GM23338 (cell line): ENCODE measurements at regions not wholly inside any gene's neighbourhood (a gene's known extent, or its start where the extent isn't known, plus 50 kb on each side); places are given as distances from the start of the nearest gene placed in this dataset.

ENCODE experiments used
- ATAC-seq: fragments of 200-7000 bp; cut with Tn5 transposase; 3 replicates; pipeline ENCODE4 v1.9.1; 2020
- DNase-seq: peaks from one replicate; pipeline ENCODE4 v3.0.0-alpha.2; 2015; ENCODE audit warnings: low spot score
- H2AFZ ChIP-seq: fragments of 200-600 bp; sonication (generic); 2 replicates; pipeline ENCODE4 v1.8.0; 2016; ENCODE audit warnings: antibody characterized with exemption, mild to moderate bottlenecking, moderate library complexity
- H3F3A ChIP-seq: fragments of 200-600 bp; sonication (generic); replicated peaks from 2 replicates; pipeline ENCODE4 v1.8.0; 2017; ENCODE audit warnings: antibody characterized with exemption, mixed run types, low read depth
- H3K27ac ChIP-seq: fragments of 200-600 bp; sonication (generic); 2 replicates; pipeline ENCODE4 v1.6.1; 2016; ENCODE audit warnings: low read depth
- H3K27me3 ChIP-seq: fragments of 200-600 bp; sonication (generic); 2 replicates; pipeline ENCODE4 v1.8.0; 2016; ENCODE audit warnings: mild to moderate bottlenecking, mixed run types, moderate library complexity; ENCODE audit not compliant: insufficient read depth
- H3K36me3 ChIP-seq: fragments of 200-600 bp; sonication (generic); 2 replicates; pipeline ENCODE4 v1.8.0; 2016; ENCODE audit warnings: mild to moderate bottlenecking; ENCODE audit not compliant: insufficient read depth
- H3K4me1 ChIP-seq: fragments of 200-600 bp; sonication (generic); 2 replicates; pipeline ENCODE4 v1.8.0; 2016; ENCODE audit warnings: mild to moderate bottlenecking, moderate library complexity; ENCODE audit not compliant: insufficient read depth
- H3K4me2 ChIP-seq: fragments of 200-600 bp; sonication (generic); 2 replicates; pipeline ENCODE4 v1.7.1; 2017; ENCODE audit warnings: mixed run types
- H3K4me3 ChIP-seq: fragments of 200-600 bp; sonication (generic); 2 replicates; pipeline ENCODE4 v1.6.1; 2016; ENCODE audit warnings: mixed run types
- H3K79me2 ChIP-seq: fragments of 200-600 bp; sonication (generic); replicated peaks from 2 replicates; pipeline ENCODE4 v1.8.0; 2017; ENCODE audit warnings: mild to moderate bottlenecking; ENCODE audit not compliant: insufficient read depth
- H3K9me2 ChIP-seq: fragments of 200-600 bp; sonication (generic); 2 replicates; pipeline ENCODE4 v1.8.0; 2017; ENCODE audit not compliant: insufficient read depth
- H4K20me1 ChIP-seq: fragments of 200-600 bp; sonication (generic); replicated peaks from 2 replicates; pipeline ENCODE4 v1.8.0; 2017; ENCODE audit warnings: mild to moderate bottlenecking; ENCODE audit not compliant: insufficient read depth
- H3K27ac Mint-ChIP-seq: 2 replicates; pipeline ENCODE4 v1.8.0; 2020; ENCODE audit warnings: inconsistent platforms, mild to moderate bottlenecking, moderate library complexity, mixed read lengths
- H3K27me3 Mint-ChIP-seq: 3 replicates; pipeline ENCODE4 v1.8.0; 2022; ENCODE audit warnings: low read depth, mild to moderate bottlenecking, moderate library complexity, mixed read lengths, inconsistent platforms; ENCODE audit not compliant: insufficient read depth, poor library complexity
- H3K36me3 Mint-ChIP-seq: 3 replicates; pipeline ENCODE4 v1.8.0; 2021; ENCODE audit warnings: low read depth, mild to moderate bottlenecking, inconsistent platforms, moderate library complexity, mixed read lengths
- H3K4me1 Mint-ChIP-seq: 3 replicates; pipeline ENCODE4 v1.8.0; 2020; ENCODE audit warnings: mild to moderate bottlenecking, inconsistent platforms, mixed read lengths
- H3K4me3 Mint-ChIP-seq: 3 replicates; pipeline ENCODE4 v1.8.0; 2021; ENCODE audit warnings: moderate library complexity, mild to moderate bottlenecking, inconsistent platforms, mixed read lengths
- H3K9me3 Mint-ChIP-seq: 3 replicates; pipeline ENCODE4 v1.8.0; 2020; ENCODE audit warnings: moderate library complexity, mild to moderate bottlenecking, inconsistent platforms, mixed read lengths
- CREB1 ChIP-seq: fragments of 250-450 bp; sonication (Bioruptor Pico); IDR thresholded peaks from 2 replicates; pipeline ENCODE4 v1.5.0; 2020; ENCODE audit warnings: low read depth, mild to moderate bottlenecking, moderate library complexity
- EZH2 ChIP-seq: fragments of 200-600 bp; sonication (generic); IDR thresholded peaks from one replicate; pipeline ENCODE4 v1.8.0; 2017; ENCODE audit warnings: antibody characterized with exemption, mild to moderate bottlenecking, low read depth; ENCODE audit not compliant: unreplicated experiment
- EZH2phosphoT487 ChIP-seq: fragments of 200-600 bp; sonication (generic); IDR thresholded peaks from one replicate; pipeline ENCODE4 v1.8.1; 2018; ENCODE audit warnings: antibody characterized with exemption; ENCODE audit not compliant: unreplicated experiment
- JUNB ChIP-seq: IDR thresholded peaks from one replicate; pipeline ENCODE4 v1.6.1; 2016; ENCODE audit warnings: antibody characterized with exemption; ENCODE audit not compliant: unreplicated experiment
- NANOG ChIP-seq: IDR thresholded peaks from 2 replicates; pipeline ENCODE4 v1.6.1; 2016; ENCODE audit warnings: antibody characterized with exemption, borderline replicate concordance
- POLR2AphosphoS5 ChIP-seq: IDR thresholded peaks from 2 replicates; pipeline ENCODE4 v1.6.1; 2016; ENCODE audit warnings: antibody characterized with exemption, low read depth
- STAT1 ChIP-seq: IDR thresholded peaks from one replicate; pipeline ENCODE4 v1.6.1; 2016; ENCODE audit warnings: antibody characterized with exemption; ENCODE audit not compliant: unreplicated experiment
- ZNF114 ChIP-seq: fragments of 250-450 bp; sonication (Bioruptor Pico); IDR thresholded peaks from 2 replicates; pipeline ENCODE4 v1.5.0; 2020; ENCODE audit warnings: mild to moderate bottlenecking, moderate library complexity
- ZNF331 ChIP-seq: fragments of 250-450 bp; sonication (Bioruptor Pico); IDR thresholded peaks from 2 replicates; pipeline ENCODE4 v1.5.0; 2020; ENCODE audit warnings: low read depth, mild to moderate bottlenecking, moderate library complexity
- TF ChIP-seq, protein P1 (sequence below): IDR thresholded peaks from 2 replicates; pipeline ENCODE4 v1.6.1; 2016; ENCODE audit warnings: antibody characterized with exemption
- TF ChIP-seq, protein P2 (sequence below), 2 experiments: fragments of 200-600 bp in 1 of 2; sonication (generic) in 1 of 2; conservative IDR thresholded peaks; 2 replicates each; pipeline versions ENCODE4 v1.5.1 to v1.6.1; 2016 to 2017; ENCODE audit warnings: antibody characterized with exemption in 2 of 2, low read depth in 2 of 2, mild to moderate bottlenecking in 2 of 2, moderate library complexity in 1 of 2
- TF ChIP-seq, protein P3 (sequence below): fragments of 250-450 bp; sonication (Bioruptor Pico); IDR thresholded peaks from 2 replicates; pipeline ENCODE4 v1.5.0; 2020; ENCODE audit warnings: mild to moderate bottlenecking, moderate library complexity
- TF ChIP-seq, protein P4 (sequence below): IDR thresholded peaks from one replicate; pipeline ENCODE4 v1.6.1; 2018; ENCODE audit warnings: antibody characterized with exemption; ENCODE audit not compliant: unreplicated experiment

DNA sequence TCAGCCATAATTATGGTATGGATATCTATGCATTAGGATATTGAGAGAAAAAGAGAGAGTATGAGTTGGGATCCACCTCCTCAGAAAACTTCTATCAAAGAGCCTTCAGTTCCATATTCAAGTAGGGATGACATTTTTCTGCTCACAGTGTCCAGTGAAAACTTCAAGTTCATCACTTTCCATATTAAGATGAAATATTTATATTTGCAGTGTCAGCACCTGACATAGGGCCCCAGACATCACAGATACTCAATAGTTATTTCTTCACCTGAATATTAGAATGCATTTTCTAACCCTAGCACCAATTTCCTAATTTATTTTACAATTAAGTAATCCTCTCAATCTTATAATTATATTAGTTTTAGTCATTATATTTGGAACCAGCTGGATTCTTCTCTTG, 318.0 kb upstream of the MGAT4C start:
- H3F3A ChIP-seq: no peaks in the 10 kb centered on the region
- H3K27ac Mint-ChIP-seq: no peak overlapping the region
- no peaks in the 10 kb centered on the region for H3K27me3 ChIP-seq
- H2AFZ ChIP-seq: no peak overlapping the region
- DNase-seq (no peak), ATAC-seq (no peak)
- H3K9me2 ChIP-seq: no peaks in the 10 kb centered on the region
- no peaks in the 10 kb centered on the region; the same call in 1 of the 2 replicates for H4K20me1 ChIP-seq
- H3K27me3 Mint-ChIP-seq: no peaks in the 10 kb centered on the region
- no peak overlapping the region for H3K4me3 ChIP-seq
- H3K9me3 Mint-ChIP-seq: no peaks in the 10 kb centered on the region
- no peak overlapping the region for H3K27ac ChIP-seq
- no peaks in the 10 kb centered on the region for H3K79me2 ChIP-seq
- TF ChIP-seq, protein P1, sequence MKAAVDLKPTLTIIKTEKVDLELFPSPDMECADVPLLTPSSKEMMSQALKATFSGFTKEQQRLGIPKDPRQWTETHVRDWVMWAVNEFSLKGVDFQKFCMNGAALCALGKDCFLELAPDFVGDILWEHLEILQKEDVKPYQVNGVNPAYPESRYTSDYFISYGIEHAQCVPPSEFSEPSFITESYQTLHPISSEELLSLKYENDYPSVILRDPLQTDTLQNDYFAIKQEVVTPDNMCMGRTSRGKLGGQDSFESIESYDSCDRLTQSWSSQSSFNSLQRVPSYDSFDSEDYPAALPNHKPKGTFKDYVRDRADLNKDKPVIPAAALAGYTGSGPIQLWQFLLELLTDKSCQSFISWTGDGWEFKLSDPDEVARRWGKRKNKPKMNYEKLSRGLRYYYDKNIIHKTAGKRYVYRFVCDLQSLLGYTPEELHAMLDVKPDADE: no peak
- TF ChIP-seq EZH2 (no peak), EZH2phosphoT487 (no peak), NANOG (no peak), POLR2AphosphoS5 (no peak), CREB1 (CRISPR knock-in tag) (no peak), STAT1 (no peak), ZNF114 (CRISPR knock-in tag) (no peak), JUNB (no peak), ZNF331 (CRISPR knock-in tag) (no peak)
- TF ChIP-seq, protein P2, sequence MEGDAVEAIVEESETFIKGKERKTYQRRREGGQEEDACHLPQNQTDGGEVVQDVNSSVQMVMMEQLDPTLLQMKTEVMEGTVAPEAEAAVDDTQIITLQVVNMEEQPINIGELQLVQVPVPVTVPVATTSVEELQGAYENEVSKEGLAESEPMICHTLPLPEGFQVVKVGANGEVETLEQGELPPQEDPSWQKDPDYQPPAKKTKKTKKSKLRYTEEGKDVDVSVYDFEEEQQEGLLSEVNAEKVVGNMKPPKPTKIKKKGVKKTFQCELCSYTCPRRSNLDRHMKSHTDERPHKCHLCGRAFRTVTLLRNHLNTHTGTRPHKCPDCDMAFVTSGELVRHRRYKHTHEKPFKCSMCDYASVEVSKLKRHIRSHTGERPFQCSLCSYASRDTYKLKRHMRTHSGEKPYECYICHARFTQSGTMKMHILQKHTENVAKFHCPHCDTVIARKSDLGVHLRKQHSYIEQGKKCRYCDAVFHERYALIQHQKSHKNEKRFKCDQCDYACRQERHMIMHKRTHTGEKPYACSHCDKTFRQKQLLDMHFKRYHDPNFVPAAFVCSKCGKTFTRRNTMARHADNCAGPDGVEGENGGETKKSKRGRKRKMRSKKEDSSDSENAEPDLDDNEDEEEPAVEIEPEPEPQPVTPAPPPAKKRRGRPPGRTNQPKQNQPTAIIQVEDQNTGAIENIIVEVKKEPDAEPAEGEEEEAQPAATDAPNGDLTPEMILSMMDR (conservative IDR thresholded peaks at IDR 0.05; ENCODE audit: low read depth in 2 of 2): no peak
- TF ChIP-seq, protein P3, sequence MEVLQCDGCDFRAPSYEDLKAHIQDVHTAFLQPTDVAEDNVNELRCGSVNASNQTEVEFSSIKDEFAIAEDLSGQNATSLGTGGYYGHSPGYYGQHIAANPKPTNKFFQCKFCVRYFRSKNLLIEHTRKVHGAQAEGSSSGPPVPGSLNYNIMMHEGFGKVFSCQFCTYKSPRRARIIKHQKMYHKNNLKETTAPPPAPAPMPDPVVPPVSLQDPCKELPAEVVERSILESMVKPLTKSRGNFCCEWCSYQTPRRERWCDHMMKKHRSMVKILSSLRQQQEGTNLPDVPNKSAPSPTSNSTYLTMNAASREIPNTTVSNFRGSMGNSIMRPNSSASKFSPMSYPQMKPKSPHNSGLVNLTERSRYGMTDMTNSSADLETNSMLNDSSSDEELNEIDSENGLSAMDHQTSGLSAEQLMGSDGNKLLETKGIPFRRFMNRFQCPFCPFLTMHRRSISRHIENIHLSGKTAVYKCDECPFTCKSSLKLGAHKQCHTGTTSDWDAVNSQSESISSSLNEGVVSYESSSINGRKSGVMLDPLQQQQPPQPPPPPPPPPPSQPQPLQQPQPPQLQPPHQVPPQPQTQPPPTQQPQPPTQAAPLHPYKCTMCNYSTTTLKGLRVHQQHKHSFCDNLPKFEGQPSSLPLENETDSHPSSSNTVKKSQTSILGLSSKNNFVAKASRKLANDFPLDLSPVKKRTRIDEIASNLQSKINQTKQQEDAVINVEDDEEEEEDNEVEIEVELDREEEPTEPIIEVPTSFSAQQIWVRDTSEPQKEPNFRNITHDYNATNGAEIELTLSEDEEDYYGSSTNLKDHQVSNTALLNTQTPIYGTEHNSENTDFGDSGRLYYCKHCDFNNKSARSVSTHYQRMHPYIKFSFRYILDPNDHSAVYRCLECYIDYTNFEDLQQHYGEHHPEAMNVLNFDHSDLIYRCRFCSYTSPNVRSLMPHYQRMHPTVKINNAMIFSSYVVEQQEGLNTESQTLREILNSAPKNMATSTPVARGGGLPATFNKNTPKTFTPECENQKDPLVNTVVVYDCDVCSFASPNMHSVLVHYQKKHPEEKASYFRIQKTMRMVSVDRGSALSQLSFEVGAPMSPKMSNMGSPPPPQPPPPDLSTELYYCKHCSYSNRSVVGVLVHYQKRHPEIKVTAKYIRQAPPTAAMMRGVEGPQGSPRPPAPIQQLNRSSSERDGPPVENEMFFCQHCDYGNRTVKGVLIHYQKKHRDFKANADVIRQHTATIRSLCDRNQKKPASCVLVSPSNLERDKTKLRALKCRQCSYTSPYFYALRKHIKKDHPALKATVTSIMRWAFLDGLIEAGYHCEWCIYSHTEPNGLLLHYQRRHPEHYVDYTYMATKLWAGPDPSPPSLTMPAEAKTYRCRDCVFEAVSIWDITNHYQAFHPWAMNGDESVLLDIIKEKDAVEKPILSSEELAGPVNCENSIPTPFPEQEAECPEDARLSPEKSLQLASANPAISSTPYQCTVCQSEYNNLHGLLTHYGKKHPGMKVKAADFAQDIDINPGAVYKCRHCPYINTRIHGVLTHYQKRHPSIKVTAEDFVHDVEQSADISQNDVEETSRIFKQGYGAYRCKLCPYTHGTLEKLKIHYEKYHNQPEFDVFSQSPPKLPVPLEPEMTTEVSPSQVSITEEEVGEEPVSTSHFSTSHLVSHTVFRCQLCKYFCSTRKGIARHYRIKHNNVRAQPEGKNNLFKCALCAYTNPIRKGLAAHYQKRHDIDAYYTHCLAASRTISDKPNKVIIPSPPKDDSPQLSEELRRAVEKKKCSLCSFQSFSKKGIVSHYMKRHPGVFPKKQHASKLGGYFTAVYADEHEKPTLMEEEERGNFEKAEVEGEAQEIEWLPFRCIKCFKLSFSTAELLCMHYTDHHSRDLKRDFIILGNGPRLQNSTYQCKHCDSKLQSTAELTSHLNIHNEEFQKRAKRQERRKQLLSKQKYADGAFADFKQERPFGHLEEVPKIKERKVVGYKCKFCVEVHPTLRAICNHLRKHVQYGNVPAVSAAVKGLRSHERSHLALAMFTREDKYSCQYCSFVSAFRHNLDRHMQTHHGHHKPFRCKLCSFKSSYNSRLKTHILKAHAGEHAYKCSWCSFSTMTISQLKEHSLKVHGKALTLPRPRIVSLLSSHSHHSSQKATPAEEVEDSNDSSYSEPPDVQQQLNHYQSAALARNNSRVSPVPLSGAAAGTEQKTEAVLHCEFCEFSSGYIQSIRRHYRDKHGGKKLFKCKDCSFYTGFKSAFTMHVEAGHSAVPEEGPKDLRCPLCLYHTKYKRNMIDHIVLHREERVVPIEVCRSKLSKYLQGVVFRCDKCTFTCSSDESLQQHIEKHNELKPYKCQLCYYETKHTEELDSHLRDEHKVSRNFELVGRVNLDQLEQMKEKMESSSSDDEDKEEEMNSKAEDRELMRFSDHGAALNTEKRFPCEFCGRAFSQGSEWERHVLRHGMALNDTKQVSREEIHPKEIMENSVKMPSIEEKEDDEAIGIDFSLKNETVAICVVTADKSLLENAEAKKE: no peak
- TF ChIP-seq, protein P4, sequence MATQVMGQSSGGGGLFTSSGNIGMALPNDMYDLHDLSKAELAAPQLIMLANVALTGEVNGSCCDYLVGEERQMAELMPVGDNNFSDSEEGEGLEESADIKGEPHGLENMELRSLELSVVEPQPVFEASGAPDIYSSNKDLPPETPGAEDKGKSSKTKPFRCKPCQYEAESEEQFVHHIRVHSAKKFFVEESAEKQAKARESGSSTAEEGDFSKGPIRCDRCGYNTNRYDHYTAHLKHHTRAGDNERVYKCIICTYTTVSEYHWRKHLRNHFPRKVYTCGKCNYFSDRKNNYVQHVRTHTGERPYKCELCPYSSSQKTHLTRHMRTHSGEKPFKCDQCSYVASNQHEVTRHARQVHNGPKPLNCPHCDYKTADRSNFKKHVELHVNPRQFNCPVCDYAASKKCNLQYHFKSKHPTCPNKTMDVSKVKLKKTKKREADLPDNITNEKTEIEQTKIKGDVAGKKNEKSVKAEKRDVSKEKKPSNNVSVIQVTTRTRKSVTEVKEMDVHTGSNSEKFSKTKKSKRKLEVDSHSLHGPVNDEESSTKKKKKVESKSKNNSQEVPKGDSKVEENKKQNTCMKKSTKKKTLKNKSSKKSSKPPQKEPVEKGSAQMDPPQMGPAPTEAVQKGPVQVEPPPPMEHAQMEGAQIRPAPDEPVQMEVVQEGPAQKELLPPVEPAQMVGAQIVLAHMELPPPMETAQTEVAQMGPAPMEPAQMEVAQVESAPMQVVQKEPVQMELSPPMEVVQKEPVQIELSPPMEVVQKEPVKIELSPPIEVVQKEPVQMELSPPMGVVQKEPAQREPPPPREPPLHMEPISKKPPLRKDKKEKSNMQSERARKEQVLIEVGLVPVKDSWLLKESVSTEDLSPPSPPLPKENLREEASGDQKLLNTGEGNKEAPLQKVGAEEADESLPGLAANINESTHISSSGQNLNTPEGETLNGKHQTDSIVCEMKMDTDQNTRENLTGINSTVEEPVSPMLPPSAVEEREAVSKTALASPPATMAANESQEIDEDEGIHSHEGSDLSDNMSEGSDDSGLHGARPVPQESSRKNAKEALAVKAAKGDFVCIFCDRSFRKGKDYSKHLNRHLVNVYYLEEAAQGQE: no peak
- no peak overlapping the region for H3K4me3 Mint-ChIP-seq
- H3K36me3 ChIP-seq: no peaks in the 10 kb centered on the region
- H3K4me2 ChIP-seq: no peak overlapping the region
- H3K4me1 ChIP-seq: no peaks in the 10 kb centered on the region
- H3K4me1 Mint-ChIP-seq: no peaks in the 10 kb centered on the region
- H3K36me3 Mint-ChIP-seq: no peaks in the 10 kb centered on the region
